B cell (primary cell): ENCODE measurements at regions not wholly inside any gene's neighbourhood (a gene's known extent, or its start where the extent isn't known, plus 50 kb on each side); places are given as distances from the start of the nearest gene placed in this dataset.

ENCODE experiments used
- CTCF ChIP-seq: fragments of 200-600 bp; IDR thresholded peaks from one replicate; pipeline ENCODE4 v1.8.0; 2022; ENCODE audit warnings: antibody characterized with exemption, mild to moderate bottlenecking
- EZH2 ChIP-seq: IDR thresholded peaks from 2 replicates; pipeline ENCODE4 v1.6.1; 2012; ENCODE audit warnings: borderline replicate concordance, low read depth, mild to moderate bottlenecking, moderate library complexity, low read length; ENCODE audit not compliant: insufficient read depth, poor library complexity, severe bottlenecking

GRCh38 chr1:240682859-240683242 lies 70.9 kb upstream of the GREM2 start:
- TF ChIP-seq CTCF = no peak
- TF ChIP-seq EZH2 = no peak
